ENCODE measurements at regions not wholly inside any gene's neighbourhood (a gene's known extent, or its start where the extent isn't known, plus 50 kb on each side); places are given as distances from the start of the nearest gene placed in this dataset.
A peak's percentile ranks its signal among the peaks of the same experiment; 100 is the strongest.

DNA sequence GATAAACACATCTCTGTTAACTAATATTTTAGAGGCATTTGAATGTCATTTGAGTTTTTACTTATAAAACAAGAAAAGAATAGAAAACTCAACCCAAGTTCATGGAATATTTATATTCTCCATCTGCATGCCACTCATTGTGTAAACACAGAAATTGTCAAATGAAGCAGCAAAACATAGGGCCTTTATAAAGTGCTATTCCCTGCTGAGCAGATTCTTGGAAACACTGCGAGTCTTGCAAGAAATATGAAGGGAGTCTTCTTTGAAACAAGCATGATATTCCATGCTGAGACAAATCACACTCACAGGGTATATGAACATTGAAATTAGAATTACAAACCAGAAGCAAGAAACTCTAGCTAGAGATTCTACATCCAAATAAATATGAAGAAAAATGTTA, 655.8 kb downstream of the BRINP3 start:
- TF ChIP-seq, protein P1, sequence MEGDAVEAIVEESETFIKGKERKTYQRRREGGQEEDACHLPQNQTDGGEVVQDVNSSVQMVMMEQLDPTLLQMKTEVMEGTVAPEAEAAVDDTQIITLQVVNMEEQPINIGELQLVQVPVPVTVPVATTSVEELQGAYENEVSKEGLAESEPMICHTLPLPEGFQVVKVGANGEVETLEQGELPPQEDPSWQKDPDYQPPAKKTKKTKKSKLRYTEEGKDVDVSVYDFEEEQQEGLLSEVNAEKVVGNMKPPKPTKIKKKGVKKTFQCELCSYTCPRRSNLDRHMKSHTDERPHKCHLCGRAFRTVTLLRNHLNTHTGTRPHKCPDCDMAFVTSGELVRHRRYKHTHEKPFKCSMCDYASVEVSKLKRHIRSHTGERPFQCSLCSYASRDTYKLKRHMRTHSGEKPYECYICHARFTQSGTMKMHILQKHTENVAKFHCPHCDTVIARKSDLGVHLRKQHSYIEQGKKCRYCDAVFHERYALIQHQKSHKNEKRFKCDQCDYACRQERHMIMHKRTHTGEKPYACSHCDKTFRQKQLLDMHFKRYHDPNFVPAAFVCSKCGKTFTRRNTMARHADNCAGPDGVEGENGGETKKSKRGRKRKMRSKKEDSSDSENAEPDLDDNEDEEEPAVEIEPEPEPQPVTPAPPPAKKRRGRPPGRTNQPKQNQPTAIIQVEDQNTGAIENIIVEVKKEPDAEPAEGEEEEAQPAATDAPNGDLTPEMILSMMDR (IDR thresholded peaks at IDR 0.05; ENCODE audit: poor library complexity, severe bottlenecking) = no peak
- TF ChIP-seq EP300 (conservative IDR thresholded peaks at IDR 0.05; ENCODE audit: poor library complexity, severe bottlenecking) (no peak), MXI1 (conservative IDR thresholded peaks at IDR 0.05; ENCODE audit: poor library complexity, severe bottlenecking) (no peak), POLR2AphosphoS5 (IDR thresholded peaks at IDR 0.05) (peak; percentile 34), EZH2 (IDR thresholded peaks at IDR 0.05; ENCODE audit: borderline replicate concordance, insufficient read depth, low read length, poor library complexity, severe bottlenecking) (no peak)
